GM19035 (cell line): ENCODE measurements at regions not wholly inside any gene's neighbourhood (a gene's known extent, or its start where the extent isn't known, plus 50 kb on each side); places are given as distances from the start of the nearest gene placed in this dataset.

Experiments used
- ATAC-seq: cut with Tn5 transposase; IDR thresholded peaks from one replicate; pipeline ENCODE4 v1.9.1; 2021; ENCODE audit not compliant: unreplicated experiment

DNA sequence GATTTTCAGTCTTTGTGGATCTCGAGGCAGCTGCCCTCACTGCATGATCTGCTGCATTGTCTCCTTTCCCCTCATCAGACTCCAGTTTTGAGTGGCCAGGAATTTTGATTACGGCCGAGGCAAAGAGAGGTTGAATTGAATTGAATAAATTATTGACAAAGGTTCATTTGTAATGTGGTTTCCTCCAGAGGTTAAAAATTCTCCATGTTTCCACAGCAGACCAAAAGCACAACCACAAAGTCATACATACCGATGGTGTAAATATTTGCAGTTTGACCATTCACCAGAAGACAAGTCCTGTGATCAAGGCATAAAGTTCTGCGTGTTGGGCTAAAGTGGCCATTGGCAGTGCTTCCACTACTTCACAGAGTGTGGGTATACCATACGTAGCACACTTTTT is 343.8 kb upstream of the MYT1L start:
- no peak for ATAC-seq

DNA sequence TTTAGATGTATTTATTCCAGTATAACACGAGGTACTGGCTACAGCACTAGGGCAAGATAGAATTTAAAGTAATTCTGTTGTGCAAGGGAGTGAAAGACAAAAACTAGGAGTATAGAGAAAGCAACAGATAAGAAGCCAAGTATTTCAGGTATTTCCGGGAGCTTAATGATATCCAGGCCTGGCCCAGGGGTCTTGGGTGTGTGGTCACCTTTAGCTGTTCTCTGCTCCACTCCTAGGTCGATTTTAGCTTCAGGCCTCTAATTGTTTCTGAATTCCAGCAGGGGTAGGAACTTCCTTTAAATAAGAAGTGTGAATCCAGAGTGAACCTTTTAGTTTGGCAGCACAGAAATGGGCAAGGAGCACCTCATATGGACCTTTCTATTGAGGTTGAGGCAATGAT is 342.3 kb upstream of the MYT1L start:
- no peak for ATAC-seq

DNA sequence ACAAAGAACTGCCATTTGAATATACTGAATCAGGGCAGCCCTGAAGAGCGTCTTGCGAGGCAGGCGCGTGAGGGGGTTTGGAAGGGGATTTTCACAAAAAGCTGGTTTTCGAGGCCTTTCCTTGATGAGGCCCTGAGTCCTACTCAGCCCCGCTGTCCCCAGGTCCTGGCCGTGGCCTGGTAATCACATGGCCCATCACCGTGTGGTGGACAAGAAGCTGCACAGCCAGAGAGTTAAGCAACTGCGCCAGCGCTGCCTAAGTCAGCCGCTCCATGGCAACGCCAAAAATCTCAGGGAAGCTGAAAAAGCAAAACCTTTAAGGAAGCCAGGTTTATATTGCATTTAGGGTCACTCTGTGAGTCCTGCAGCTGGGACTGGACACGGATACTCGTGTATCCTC is 341.2 kb upstream of the MYT1L start:
- no peak for ATAC-seq

DNA sequence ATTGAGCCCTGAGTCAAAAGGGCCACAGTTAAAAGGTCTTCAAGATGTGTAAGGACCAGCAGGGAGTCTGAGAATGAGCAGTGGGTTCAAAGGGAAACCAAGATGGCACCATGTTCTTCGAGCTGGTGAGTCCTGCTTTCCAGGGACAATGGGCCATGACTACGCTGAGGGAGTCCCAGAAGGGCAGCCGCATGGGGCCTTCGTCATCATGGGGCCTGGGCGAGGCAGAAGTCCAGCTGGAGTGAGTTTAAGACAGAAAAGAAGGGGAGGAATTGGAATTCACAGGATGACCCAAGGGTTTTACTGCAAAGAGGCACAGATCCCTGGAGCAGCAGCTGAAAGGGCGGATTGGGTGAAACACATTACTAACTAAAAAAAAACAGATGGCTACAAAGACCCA is 340.8 kb upstream of the MYT1L start:
- ATAC-seq = no peak

DNA sequence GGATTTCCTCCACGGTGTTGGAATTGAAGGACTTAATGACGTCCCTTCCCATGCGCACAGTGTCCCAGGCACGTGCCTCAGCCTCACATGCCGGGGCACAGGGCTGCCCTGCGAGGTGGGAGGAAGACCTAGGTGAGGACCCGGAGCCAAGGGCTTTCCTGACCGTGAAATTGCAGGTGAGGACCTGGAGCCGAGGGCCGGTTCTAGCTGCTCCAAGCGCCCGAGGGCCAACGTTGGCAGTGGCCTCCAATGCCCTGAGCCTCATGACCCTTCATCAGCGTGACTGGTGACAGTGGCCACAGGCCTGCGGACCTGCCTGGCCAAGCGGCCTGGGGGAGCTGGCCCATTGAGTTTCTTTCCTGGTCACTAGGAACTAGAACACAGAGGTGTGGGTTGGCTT is 338.2 kb upstream of the MYT1L start:
- no peak for ATAC-seq

DNA sequence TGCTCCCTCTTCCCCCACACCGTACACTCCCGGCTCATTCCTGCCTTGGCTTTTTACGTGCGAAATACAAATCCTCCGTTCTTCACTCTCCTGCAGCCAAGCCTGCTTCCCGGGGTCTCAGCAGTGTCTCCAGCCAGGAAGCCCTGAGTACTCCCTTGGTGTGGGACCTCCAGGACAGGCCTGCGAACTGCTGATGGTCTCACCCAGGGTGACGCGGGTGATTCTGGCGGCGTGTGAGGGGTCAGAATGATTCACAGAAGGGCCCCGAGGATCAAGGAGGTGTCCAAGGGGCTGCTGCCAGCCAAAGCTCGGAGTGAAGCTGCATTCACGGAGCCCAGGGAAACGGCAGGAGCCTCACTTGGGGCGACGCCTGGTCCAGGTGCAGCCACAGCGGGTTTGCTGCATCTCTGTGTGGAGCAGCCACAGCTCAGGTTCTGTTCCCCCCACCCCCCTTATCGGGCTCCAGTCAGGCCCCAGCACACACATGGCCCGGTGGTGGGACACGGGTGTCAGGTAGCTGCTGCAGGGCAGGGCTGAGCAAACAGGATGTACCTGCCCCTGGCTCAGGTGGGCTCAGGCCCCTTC is 337.7 kb upstream of the MYT1L start:
- no peak for ATAC-seq

DNA sequence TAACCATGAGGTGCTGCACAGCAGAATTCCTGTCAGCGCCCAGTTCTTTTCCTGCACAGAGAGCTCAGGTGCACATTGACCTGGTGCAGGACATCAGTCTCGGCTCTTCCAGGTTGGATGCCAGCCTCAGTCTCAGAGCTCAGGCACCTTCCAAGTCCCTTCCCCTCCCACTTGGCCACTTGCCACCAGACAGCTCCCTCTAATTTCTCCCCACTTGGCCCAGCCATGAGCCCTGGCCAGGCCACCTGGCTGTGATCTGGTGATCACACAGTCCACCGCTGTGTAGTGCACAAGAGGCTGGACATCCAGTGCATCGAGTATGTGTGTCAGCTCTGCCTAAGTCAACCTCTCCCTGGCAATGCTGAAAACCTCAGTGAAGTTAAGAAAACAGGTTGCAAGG is 336.6 kb upstream of the MYT1L start:
- no peak for ATAC-seq

DNA sequence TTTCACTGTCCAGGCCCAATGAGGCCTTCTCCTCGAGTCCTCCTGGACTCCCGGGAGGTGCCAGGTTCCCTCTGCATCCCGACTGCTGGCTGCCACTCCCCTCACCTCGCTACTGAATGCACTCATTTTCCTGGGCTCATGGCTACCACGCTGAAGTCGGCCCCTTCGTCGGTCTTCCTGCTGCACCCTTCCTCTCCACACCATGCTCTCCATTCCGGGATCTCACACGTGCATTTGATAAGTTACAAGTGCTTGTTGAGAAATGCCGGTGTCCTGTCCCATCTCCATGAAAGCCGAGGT is 334.7 kb upstream of the MYT1L start:
- ATAC-seq = no peak

DNA sequence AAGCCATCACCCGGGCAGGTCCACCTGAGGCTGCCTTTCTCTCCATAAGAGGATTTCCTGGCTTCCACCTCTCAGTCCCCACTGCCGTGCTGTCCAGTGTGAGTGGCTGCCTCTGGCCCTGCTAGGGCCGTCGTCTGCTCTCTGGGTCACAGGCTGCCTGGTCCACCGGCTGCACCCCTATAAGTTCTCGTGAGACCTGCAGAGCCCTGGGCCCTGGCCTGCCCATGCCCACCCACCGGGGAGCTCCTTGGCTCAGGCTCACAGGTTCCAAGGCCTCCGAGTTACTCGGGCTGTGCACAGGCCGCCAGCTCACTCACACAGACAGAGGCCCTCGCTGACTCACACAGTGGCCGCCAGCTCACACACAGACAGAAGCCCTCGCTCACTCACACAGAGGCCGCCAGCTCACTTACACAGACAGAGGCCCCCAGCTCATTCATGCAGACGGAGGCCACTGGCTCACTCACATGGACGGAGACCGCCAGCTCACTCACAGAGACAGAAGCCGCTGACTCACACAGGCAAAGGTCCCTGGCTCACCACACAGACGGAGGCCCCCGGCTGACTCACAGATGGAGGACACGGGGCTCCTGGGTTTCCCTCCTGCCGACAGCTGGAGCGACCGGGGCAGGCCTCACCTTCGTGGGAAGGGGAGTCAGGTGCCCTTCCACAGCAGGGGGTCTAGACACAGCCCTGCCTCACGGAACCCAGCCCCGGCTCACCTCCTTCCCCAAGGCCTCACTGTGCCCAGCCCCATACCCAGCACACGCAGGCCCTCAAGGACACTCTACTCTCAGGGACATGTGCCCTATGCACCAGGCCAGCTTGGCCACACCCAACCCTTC is 334.1 kb upstream of the MYT1L start:
- ATAC-seq = no peak

DNA sequence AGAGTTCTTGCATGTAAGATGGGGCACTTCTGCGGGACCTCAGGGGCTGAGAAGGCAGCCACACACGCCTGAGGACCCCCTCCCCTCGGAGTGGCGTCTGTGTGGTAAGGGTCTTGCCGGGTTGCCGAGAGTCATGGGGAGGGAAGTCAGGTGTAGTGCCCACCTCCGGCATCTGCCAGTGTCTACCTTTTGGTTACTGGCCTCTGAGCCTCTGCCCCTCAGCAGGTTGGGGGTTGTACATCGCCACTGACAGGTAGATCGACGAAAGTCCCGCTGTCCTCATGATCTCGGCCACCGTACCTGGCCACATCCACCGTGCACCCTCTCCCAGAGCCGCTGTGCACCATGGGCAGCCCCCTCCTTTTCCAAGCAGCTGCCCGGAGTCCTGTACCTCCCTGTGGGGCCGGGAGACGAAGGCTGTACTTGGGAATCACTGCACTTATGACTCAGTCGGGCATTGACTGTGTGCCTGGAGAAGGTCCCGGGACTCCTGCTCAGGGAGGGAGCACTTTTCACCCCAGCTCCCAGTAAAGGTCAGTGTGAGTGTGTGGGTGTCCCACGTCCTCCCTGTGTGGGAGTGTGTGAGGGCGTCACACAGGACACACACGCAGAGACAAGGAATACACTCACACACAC is 332.4 kb upstream of the MYT1L start:
- ATAC-seq = no peak

DNA sequence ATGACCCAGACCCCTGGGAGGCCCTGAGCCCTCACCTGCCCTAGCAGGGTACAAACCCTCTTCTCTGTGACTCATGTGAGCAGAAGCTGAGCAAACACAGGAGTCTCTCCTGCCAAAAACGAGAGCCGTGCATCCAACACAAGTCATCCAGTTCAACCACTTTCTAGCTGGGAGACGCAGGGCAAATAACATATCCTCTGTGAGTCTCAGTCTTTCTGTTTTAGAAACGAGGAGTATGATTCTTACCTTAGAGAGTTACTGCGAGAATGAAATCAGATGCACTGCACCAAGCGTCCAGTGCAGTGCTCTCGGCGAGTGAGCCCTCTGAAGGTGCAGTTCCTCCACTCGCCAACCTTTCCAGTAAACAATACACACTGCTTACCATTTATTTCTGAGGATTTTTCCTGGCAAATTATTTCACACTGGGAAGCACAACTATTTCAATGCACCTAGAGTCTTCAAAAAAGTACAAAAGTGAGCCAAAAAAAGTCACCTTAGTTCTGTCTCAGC is 331.8 kb upstream of the MYT1L start:
- ATAC-seq = no peak

DNA sequence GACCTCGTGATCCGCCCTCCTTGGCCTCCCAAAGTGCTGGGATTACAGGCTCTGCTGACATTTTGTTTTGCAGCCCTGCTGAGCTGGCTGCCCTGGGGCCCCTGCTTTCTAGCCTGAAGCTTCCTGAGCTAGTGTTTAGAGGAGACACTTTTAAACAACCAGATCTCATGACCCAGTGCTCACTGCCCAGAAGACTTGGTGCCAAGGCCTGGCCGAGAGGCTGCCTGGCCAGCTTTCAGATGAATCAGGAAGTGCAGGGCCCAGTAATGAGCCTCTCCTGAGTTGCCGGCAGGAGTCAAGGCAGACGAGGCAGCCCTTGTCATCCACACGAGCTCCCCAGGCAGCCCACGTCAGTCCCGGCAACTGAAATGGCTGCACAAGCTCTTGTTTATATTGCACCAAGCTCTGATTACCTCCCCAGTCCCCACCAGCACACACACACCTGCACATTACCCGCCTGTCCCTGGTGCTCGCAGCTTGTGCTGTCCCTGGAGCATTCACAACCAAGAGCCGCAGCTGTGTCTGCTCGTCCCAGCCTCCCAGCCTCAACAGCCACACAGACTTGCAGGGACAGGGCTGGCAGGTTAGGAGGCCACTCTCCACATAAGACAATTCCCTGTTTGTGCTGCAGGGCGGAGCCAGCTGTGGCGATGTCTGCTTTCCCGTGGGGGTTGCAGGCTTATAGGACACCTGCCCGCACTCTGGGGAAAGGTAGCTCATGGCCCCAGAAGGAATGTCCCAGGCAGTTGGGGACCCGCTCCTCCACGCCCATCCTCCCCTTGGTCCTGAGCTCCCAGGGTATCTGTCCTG is 331.2 kb upstream of the MYT1L start:
- no peak for ATAC-seq

DNA sequence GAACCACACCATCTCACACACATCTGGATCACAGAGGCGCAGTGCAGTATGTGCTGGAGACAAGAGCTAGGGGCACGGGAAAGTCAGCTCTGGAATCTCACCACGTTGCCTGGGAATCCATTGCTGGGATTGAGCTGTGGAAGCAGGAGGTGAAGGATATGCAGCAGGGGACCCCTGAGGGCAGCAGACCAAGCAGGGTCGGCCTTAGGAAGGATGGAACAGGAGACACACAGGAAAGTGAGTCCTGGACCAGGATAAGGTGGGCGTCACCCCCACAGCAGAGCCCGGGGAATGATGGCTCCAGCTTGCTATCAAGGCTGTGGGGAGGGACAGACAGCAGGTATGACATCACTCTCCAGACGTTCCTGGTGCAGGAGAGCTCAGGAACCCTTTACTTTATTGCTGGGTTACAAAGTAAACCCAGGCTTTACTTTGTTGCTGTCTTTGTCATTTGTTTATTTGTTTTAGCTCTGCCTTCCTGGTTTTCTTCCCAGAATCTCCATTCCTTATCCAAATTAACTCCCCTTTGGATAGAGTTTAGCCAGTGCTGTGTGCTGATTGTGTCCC is 329.8 kb upstream of the MYT1L start:
- ATAC-seq = no peak

DNA sequence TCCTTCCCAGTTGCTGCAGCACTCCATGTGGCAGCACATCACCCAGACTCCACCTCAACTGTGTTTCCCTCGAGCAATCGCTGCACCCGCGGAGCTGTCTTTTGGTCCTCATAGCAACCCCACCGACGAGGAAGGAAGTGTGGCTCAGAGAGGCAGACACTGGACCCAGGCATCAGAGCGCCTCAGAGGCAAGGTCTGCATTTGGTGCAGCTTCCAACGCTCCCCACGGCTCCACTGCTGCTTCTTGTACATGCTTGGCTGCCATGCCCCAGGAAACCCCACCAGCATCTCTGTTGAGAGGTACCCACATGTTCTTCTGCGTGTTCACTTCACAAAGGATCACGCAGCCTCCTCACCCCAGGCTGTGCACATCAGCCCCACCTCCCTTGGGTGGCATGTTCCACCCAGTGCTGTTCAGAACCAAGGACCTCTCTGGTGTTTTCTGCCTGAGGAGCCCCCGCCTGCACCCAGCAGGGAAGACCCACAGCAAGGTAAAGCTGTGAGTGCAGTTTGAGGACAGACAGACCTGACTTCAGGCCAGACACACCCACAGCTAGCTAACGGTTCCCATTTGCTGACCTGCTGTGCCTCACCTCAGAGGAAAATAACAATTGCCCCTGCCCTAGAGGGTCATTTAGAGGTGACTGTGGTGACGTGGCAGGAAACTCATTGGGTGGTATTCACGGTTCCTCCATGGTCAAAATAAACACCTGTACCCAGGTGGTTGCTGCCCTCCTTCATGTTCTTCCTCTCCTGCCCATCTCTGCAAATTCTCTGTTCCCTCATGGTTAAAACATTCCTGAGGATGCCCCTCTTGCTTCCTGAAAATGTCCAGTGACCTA is 326.3 kb upstream of the MYT1L start:
- no peak for ATAC-seq

DNA sequence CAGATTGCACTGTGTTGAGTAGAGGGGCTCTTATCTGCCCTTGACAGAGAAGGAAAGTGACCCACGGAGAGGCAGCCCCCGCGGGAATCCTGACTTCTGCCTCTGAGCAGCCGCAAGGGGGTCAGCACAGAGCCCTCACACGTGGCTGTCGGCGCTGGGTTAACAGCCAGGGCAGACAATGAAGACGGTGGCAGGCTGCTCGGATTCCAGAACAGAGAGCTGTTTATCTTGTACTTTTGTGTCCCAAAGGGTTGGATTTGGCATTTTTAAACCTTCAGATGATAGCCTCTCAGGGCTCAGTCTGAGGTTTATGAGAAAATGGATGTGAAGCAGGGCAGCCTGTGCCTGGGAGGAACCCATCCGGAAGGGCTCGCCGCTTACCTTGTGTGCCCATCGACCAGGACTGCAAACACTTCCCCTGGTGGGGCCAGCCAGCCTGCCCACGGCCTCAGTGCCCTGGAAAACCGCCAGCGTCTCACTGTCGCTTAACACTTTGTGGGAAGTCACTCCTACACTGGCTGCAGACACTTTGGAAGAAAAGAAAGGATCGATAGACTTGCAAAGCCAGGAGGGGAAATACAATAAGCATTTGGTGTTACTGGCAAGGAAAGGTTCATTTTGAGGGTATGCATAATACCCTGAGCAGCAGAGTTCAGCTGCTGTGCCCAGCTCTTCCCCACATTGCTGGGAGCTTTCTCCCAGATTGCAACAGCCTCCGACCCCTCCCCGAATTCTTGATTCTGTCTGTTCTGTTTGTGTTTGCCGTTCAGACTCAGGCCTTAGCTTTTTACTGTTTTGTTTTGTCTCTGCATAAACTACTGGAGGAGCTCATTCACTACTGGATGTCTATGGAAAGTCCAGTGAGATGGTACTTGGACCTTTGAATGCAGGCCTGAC is 325.3 kb upstream of the MYT1L start:
- ATAC-seq = no peak

DNA sequence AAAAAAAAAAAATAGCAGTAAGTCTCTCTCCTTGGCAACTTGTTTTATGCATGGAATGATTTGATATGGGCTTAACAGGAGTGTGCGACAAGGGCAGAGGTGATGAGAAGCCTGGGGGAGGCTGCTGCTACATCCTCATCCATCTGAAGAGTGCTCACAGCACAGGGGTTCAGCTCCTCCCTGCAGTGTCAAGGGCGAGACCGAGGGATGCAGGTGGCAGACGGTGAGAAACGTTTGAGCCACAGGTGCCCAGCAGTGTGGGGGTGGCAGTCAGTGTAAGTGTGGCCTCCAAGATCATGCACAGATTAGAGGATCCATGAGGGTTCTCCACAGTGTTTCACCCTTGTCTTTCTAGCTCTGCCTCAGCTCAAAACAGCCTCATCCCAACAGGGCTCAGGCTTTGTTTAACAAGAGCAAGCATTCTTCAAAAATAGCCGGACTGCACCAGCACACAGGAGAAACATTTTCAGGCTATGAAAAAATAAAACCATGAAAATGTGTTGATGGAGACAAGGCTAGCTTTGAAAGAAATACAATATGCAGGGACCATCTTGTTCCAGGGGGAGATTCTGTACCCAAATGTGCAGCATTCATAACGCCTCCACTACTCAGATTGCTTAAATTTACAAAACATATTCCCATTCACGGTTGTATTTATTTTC is 324.5 kb upstream of the MYT1L start:
- ATAC-seq = no peak

DNA sequence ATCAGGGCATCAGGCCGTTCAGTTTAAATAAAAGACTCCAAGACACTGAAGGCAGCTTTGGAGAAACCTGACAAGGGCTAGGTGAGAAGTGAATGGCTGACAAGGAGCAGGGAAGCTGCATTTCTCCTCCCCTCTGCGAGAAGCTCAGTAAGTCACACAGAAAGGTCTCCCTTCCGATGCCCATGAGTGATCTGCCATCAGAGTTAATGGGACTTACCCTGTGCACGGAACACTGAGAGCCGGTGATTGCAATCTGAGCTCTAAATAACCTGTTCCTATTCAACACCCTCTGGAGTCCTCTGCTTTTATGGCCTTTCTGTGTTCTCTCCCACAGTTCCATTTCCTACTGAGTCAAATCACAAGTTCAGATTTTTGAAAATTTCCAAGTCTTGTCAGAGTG is 322.2 kb upstream of the MYT1L start:
- ATAC-seq = no peak

DNA sequence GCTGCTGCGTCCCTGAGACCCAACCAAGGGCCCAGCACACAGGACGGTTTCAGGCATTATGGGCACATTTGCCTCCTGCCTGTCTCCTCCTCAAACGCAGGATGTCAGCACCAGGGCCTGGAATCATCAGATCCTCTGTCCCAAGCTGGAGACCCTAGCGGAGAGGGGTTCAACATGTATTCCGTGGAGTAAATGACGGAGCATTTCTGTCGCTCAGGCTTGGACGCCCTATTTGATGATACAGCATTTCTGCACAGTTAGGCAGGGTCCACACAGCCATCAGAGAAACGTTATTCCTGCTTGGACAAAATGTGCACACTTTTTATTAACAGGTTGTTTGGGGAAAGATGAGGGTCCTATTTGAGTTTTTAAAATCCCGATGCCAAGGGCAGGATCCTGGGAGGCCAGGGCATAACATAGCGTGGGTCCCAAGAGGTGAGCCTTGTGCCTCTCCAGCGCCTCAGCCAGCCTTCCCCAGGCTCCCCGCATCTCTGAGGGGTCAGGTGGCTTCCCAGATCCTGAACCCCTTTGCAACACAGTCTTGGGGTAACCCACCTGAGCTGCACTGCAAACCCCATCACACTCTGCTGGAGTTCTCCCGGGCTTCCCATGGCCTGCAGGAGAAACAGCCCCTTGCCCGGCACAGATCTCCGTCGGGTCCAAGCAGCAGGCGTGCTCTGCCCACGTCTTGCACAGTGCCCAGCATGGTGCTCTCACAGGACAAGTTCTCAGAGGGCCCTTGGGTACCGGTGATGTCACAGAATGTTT is 319.7 kb upstream of the MYT1L start:
- ATAC-seq = no peak
